K562 (cell line): ENCODE measurements at regions not wholly inside any gene's neighbourhood (a gene's known extent, or its start where the extent isn't known, plus 50 kb on each side); places are given as distances from the start of the nearest gene placed in this dataset.
"Not testable (repeated sequence)": the region's sequence is repeated elsewhere in the genome, so short reads cannot be mapped to it uniquely, and the experiment has no call there.

Experiments
- ATAC-seq: fragments of 200-7000 bp; cut with Tn5 transposase; 3 replicates; pipeline ENCODE4 v1.9.1; 2020; ENCODE audit warnings: moderate library complexity
- BruUV-seq: library from RNA; stranded (reverse); fragments of 400-500 nt; replicated peaks from 2 replicates; lab custom pipeline; 2021; lab: Mats Ljungman, UMichigan
- CTCF ChIA-PET: fragments of 300-600 bp; formaldehyde crosslinking; extraction: SDS; loops from one replicate; lab custom pipeline; 2021; ENCODE audit warnings: low intra/inter-chr PET ratio; lab: Yijun Ruan, JAX
- POLR2A ChIA-PET: fragments of 300-600, 350-650 bp; sonication (Branson Sonifier 250); formaldehyde crosslinking; extraction: SDS; loops from one replicate; lab custom pipeline; 2021; ENCODE audit warnings: antibody characterized with exemption, inconsistent platforms; lab: Yijun Ruan, JAX
- DNase-seq, 4 experiments: peaks; one replicate each; pipeline versions ENCODE4 v3.0.0 to v3.0.0-alpha.2; 2011 to 2018; ENCODE audit warnings: low spot score in 3 of 4, mixed read lengths in 3 of 4; ENCODE audit errors: extremely low read depth in 1 of 4
- FAIRE-seq: peaks from 2 replicates; lab custom pipeline; 2011; peaks lifted over from hg19 to GRCh38; lab: Jason Lieb, UNC
- H2AFZ ChIP-seq: 2 replicates; pipeline ENCODE4 v1.6.0; 2011; ENCODE audit warnings: low read depth, low read length, control low read depth, inconsistent platforms
- H3K27ac ChIP-seq: fragments of 200-600 bp; 3 replicates; pipeline ENCODE4 v1.8.0; 2011; ENCODE audit warnings: low read depth, mild to moderate bottlenecking, control low read depth, inconsistent platforms, low read length, moderate library complexity, mixed read lengths; ENCODE audit errors: extremely low read depth
- H3K27me3 ChIP-seq, 2 experiments: fragments of 300-600 bp in 1 of 2; 2 replicates in 1 of 2; 3 replicates in 1 of 2; pipeline versions ENCODE4 v1.6.0 to v1.8.0; 2011; ENCODE audit warnings: inconsistent platforms in 2 of 2, low read length in 2 of 2, mild to moderate bottlenecking in 1 of 2, mixed read lengths in 1 of 2, moderate library complexity in 1 of 2; ENCODE audit not compliant: control insufficient read depth in 2 of 2, insufficient read depth in 2 of 2
- H3K36me3 ChIP-seq: fragments of 300-600 bp; 3 replicates; pipeline ENCODE4 v1.8.0; 2011; ENCODE audit warnings: mild to moderate bottlenecking, low read length, inconsistent platforms; ENCODE audit not compliant: control insufficient read depth, insufficient read depth
- H3K4me1 ChIP-seq, 2 experiments: fragments of 200-600 bp in 1 of 2; replicated peaks in 1 of 2; 2 replicates in 1 of 2; 3 replicates in 1 of 2; pipeline versions ENCODE4 v1.5.1 to v1.8.0; 2011; ENCODE audit warnings: inconsistent platforms in 2 of 2, low read length in 2 of 2, mild to moderate bottlenecking in 1 of 2, mixed read lengths in 1 of 2, moderate library complexity in 1 of 2; ENCODE audit not compliant: control insufficient read depth in 2 of 2, insufficient read depth in 2 of 2
- H3K4me2 ChIP-seq: 2 replicates; pipeline ENCODE4 v1.6.1; 2011; ENCODE audit warnings: low read length, control low read depth, inconsistent platforms, mixed read lengths; ENCODE audit not compliant: insufficient read depth
- H3K4me3 ChIP-seq: fragments of 200-600 bp; sonication (generic), shearing (Covaris generic); 2 replicates; pipeline ENCODE4 v1.5.1; 2016; ENCODE audit warnings: control low read depth, inconsistent platforms
- H3K79me2 ChIP-seq: fragments of 200-600 bp; 3 replicates; pipeline ENCODE4 v1.8.0; 2011; ENCODE audit warnings: low read length, inconsistent platforms; ENCODE audit not compliant: control insufficient read depth, insufficient read depth
- H3K9ac ChIP-seq, 2 experiments: 2 replicates each; pipeline versions ENCODE4 v1.6.0 to v1.6.1; 2011; ENCODE audit warnings: low read depth in 2 of 2, low read length in 2 of 2, control low read depth in 1 of 2, inconsistent platforms in 1 of 2, mild to moderate bottlenecking in 1 of 2, mixed read lengths in 1 of 2; ENCODE audit not compliant: insufficient read depth in 1 of 2
- H3K9me1 ChIP-seq: one replicate; pipeline ENCODE4 v1.6.0; 2011; ENCODE audit warnings: inconsistent platforms, mild to moderate bottlenecking, low read length, moderate library complexity; ENCODE audit not compliant: control insufficient read depth, insufficient read depth
- H3K9me3 ChIP-seq: replicated peaks from 2 replicates; pipeline ENCODE4 v1.5.1; 2011; ENCODE audit warnings: low read depth, low read length, inconsistent platforms; ENCODE audit not compliant: control insufficient read depth, insufficient read depth
- H4K20me1 ChIP-seq: replicated peaks from 2 replicates; pipeline ENCODE4 v1.6.1; 2011; ENCODE audit warnings: low read length, inconsistent platforms, mixed read lengths; ENCODE audit not compliant: control insufficient read depth, insufficient read depth
- SP1 ChIP-seq: sonication (generic); formaldehyde crosslinking; IDR thresholded peaks from 2 replicates; pipeline ENCODE4 v1.8.1; 2022; ENCODE audit warnings: mild to moderate bottlenecking, missing genetic modification reagents
- TBL1XR1 ChIP-seq, 2 experiments: IDR thresholded peaks; 2 replicates each; pipeline ENCODE4 v1.6.1; 2012; ENCODE audit warnings: improper control_type of control experiment in 2 of 2, low read length in 2 of 2, mild to moderate bottlenecking in 1 of 2
- ZNF134 ChIP-seq: fragments of 250-450 bp; sonication (Bioruptor Pico); conservative IDR thresholded peaks from 2 replicates; pipeline ENCODE4 v1.4.0; 2020
- WGBS: fragments of 100-300 bp; shearing (Covaris generic); methylation state at CpG from one replicate; pipeline ENCODE4 v1.1.6; 2016; ENCODE audit warnings: low coverage, mixed read lengths; ENCODE audit not compliant: insufficient coverage; ENCODE audit errors: missing lambda C conversion rate; 5-methylcytosine and 5-hydroxymethylcytosine counted together
- in situ Hi-C: fragments of 300-500 bp; cut with MboI; formaldehyde crosslinking; loops from 4 replicates; pipeline ENCODE4 v1.15.0; 2018; ENCODE audit warnings: inconsistent platforms, mixed read lengths
- intact Hi-C: fragments of 100-400 bp; cut with micrococcal nuclease; formaldehyde crosslinking; loops from 2 replicates; pipeline ENCODE4 v1.14.2; 2022

- CTCF ChIA-PET, H3K79me2 ChIP-seq, H4K20me1 ChIP-seq, BruUV-seq, H3K9me1 ChIP-seq, H3K4me3 ChIP-seq, H3K9me3 ChIP-seq, H3K27me3 ChIP-seq, H3K4me1 ChIP-seq, in situ Hi-C loops, H3K27ac ChIP-seq, H3K36me3 ChIP-seq, FAIRE-seq, DNase-seq, intact Hi-C loops, H2AFZ ChIP-seq, POLR2A ChIA-PET, H3K9ac ChIP-seq, ATAC-seq, H3K4me2 ChIP-seq: not testable (repeated sequence)
- no CpG with 5 or more reads among the region's 2 CpGs for WGBS
Observed at GRCh38 chr9:61628951-61629350, 439.1 kb downstream of the SPATA31A7 start.

DNA sequence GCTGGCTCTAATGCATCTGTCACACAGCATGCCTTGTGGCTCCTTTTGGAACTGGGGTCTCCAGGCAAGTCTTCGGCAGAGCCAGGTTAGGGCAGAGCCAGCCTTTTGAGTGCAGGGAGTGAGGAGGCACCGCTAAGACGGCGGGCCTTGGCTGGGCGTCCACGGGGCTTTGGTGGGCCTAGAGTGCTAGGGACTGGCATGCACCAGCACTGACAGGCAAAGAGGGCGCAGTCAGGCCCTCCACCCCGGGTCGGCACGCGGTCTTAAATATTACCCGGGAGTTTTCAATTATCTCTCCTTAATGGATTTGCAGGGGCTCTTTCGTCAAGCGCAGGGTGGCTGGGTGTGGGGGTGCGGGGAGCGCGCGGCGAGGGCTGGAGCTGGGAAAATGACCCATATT lies 444.4 kb downstream of the SPATA31A7 start:
- H3K27ac ChIP-seq, result no peak overlapping the region
- H3K4me3 ChIP-seq, result no peak overlapping the region
- no peaks in the 10 kb centered on the region; a peak in 1 of 5 replicates for H3K27me3 ChIP-seq
- in situ Hi-C loops, result no loop called here
- no peaks in the 10 kb centered on the region for H3K4me1 ChIP-seq
- H3K9me3 ChIP-seq, result no peaks in the 10 kb centered on the region
- peak in 2 of 4 experiments; percentile 0 to 1 for DNase-seq
- POLR2A ChIA-PET, result no interaction called here
- no peak overlapping the region for H3K4me2 ChIP-seq
- CTCF ChIA-PET, result no interaction called here
- WGBS, result 0% methylated on average over 5 of the region's 19 CpGs
- H2AFZ ChIP-seq, result no peak overlapping the region
- H3K9ac ChIP-seq, result no peak overlapping the region
- H3K79me2 ChIP-seq, result no peaks in the 10 kb centered on the region
- intact Hi-C loops, result no loop called here
- TF ChIP-seq SP1, result no peak
- TF ChIP-seq TBL1XR1 (IDR thresholded peaks at IDR 0.05; ENCODE audit: low read length in 2 of 2), result no peak
- no peak for TF ChIP-seq ZNF134 (CRISPR knock-in tag)
- ATAC-seq, result no peak
- H3K36me3 ChIP-seq, result no peaks in the 10 kb centered on the region
- FAIRE-seq, result no peak
- no peaks in the 10 kb centered on the region for H4K20me1 ChIP-seq
- no TSS peak for BruUV-seq
- no peaks in the 10 kb centered on the region for H3K9me1 ChIP-seq

GRCh38 chr9:61664232-61664631 lies 474.4 kb downstream of the SPATA31A7 start:
- H3K9ac ChIP-seq, result not testable (repeated sequence)

More at GRCh38 chr9:61664232-61664631, 474.4 kb downstream of the SPATA31A7 start:
- CTCF ChIA-PET, H3K9me1 ChIP-seq, H3K4me1 ChIP-seq, H3K79me2 ChIP-seq, DNase-seq, H3K4me2 ChIP-seq, H3K27ac ChIP-seq, POLR2A ChIA-PET, ATAC-seq, H3K9me3 ChIP-seq, BruUV-seq, H4K20me1 ChIP-seq, FAIRE-seq, intact Hi-C loops, H2AFZ ChIP-seq, H3K4me3 ChIP-seq, H3K27me3 ChIP-seq, H3K36me3 ChIP-seq: not testable (repeated sequence)
- in situ Hi-C loops, result loop anchor here (25.0 kb wide), 1 partner anchor 198 kb away; no protein-coding TSS in a partner anchor
- WGBS, result 49% methylated on average over 3 of the region's 6 CpGs
